ENCODE measurements at regions not wholly inside any gene's neighbourhood (a gene's known extent, or its start where the extent isn't known, plus 50 kb on each side); places are given as distances from the start of the nearest gene placed in this dataset.
"Not testable (repeated sequence)": the region's sequence is repeated elsewhere in the genome, so short reads cannot be mapped to it uniquely, and the experiment has no call there.

GRCh38 chr14:88064841-88065240, 59.9 kb downstream of the GPR65 start:
- DNase-seq, result no peak

- no peak for DNase-seq
Measured at GRCh38 chr14:88069677-88070076, 64.7 kb downstream of the GPR65 start.

- no peak for DNase-seq
Measured at GRCh38 chr14:88075269-88075981, 70.5 kb downstream of the GPR65 start.

GRCh38 chr14:88078525-88078924, 73.6 kb downstream of the GPR65 start:
- DNase-seq, result no peak

GRCh38 chr14:88079624-88080023, 74.7 kb downstream of the GPR65 start:
- peak; percentile 39 for DNase-seq

GRCh38 chr14:88085736-88086135, 80.8 kb downstream of the GPR65 start:
- no peak for DNase-seq

- no peak for DNase-seq
Measured at GRCh38 chr14:88089445-88089844, 84.5 kb downstream of the GPR65 start.

- no peak for DNase-seq
Measured at GRCh38 chr14:88092529-88092928, 87.6 kb downstream of the GPR65 start.

GRCh38 chr14:88095791-88096190, 90.9 kb downstream of the GPR65 start:
- DNase-seq, result no peak

GRCh38 chr14:88098163-88098562, 93.2 kb downstream of the GPR65 start:
- DNase-seq, result no peak

- no peak for DNase-seq
Measured at GRCh38 chr14:88104710-88105109, 99.8 kb downstream of the GPR65 start.

GRCh38 chr14:88106377-88106776, 101.4 kb downstream of the GPR65 start:
- no peak for DNase-seq

GRCh38 chr14:88127669-88128068, 122.7 kb downstream of the GPR65 start:
- not testable (repeated sequence) for DNase-seq

- no peak for DNase-seq
Measured at GRCh38 chr14:88128816-88129215, 123.9 kb downstream of the GPR65 start.

GRCh38 chr14:88129306-88130056, 124.5 kb downstream of the GPR65 start:
- no peak for DNase-seq

- DNase-seq, result no peak
Measured at GRCh38 chr14:88130057-88130432, 125.1 kb downstream of the GPR65 start.

Measured in NCI-H69 (cell line).